IMR-90 (cell line): ENCODE measurements at regions not wholly inside any gene's neighbourhood (a gene's known extent, or its start where the extent isn't known, plus 50 kb on each side); places are given as distances from the start of the nearest gene placed in this dataset.

ENCODE experiments used
- ATAC-seq: fragments of 200-7000 bp; cut with Tn5 transposase; 2 replicates; pipeline ENCODE4 v1.9.1; 2020; ENCODE audit warnings: low read depth, mild to moderate bottlenecking, moderate library complexity
- BruUV-seq: library from RNA; stranded (reverse); fragments of 400-500 nt; replicated peaks from 2 replicates; lab custom pipeline; 2021; lab: Mats Ljungman, UMichigan
- CTCF ChIA-PET: fragments of 300-600 bp; formaldehyde crosslinking; extraction: SDS; loops from one replicate; lab custom pipeline; 2021; ENCODE audit warnings: antibody characterized with exemption; lab: Yijun Ruan, JAX
- POLR2A ChIA-PET: fragments of 300-600 bp; sonication (Branson Sonifier 250); formaldehyde crosslinking; loops from one replicate; lab custom pipeline; 2022; ENCODE audit warnings: antibody characterized with exemption; ENCODE audit not compliant: unreplicated experiment; lab: Charles Lee
- DNase-seq: peaks from one replicate; pipeline ENCODE4 v3.0.0; 2013
- H2AFZ ChIP-seq: replicated peaks from 2 replicates; pipeline ENCODE3; 2013; ENCODE audit warnings: low read length, mild to moderate bottlenecking; ENCODE audit not compliant: poor library complexity
- H2AK5ac ChIP-seq: 2 replicates; pipeline ENCODE4 v1.6.1; 2013; ENCODE audit warnings: low read depth, low read length, inconsistent platforms
- H2AK9ac ChIP-seq: replicated peaks from 2 replicates; pipeline ENCODE3; 2013; ENCODE audit warnings: mild to moderate bottlenecking, low read depth, low read length, moderate library complexity; ENCODE audit not compliant: poor library complexity
- H2BK120ac ChIP-seq: 2 replicates; pipeline ENCODE4 v1.6.1; 2013; ENCODE audit warnings: low read depth, low read length, inconsistent platforms
- H2BK15ac ChIP-seq: 3 replicates; pipeline ENCODE4 v1.6.1; 2013; ENCODE audit warnings: low read depth, low read length, inconsistent platforms
- H2BK20ac ChIP-seq: 2 replicates; pipeline ENCODE4 v1.6.1; 2013; ENCODE audit warnings: low read depth, mild to moderate bottlenecking, inconsistent platforms, low read length, moderate library complexity
- H2BK5ac ChIP-seq: 2 replicates; pipeline ENCODE4 v1.6.1; 2013; ENCODE audit warnings: mild to moderate bottlenecking, low read depth, low read length, inconsistent platforms; ENCODE audit not compliant: poor library complexity, severe bottlenecking
- H3K14ac ChIP-seq: replicated peaks from 2 replicates; pipeline ENCODE4 v1.6.1; 2013; ENCODE audit warnings: low read depth, low read length, inconsistent platforms
- H3K18ac ChIP-seq: 2 replicates; pipeline ENCODE4 v1.6.1; 2013; ENCODE audit warnings: low read depth, low read length, control low read depth
- H3K23ac ChIP-seq: 2 replicates; pipeline ENCODE4 v1.6.1; 2013; ENCODE audit warnings: low read depth, low read length, inconsistent platforms
- H3K27ac ChIP-seq: 2 replicates; pipeline ENCODE4 v1.5.1; 2013; ENCODE audit warnings: mild to moderate bottlenecking, control low read depth, low read length; ENCODE audit not compliant: insufficient read depth
- H3K27me3 ChIP-seq: 2 replicates; pipeline ENCODE4 v1.6.1; 2013; ENCODE audit warnings: low read length; ENCODE audit not compliant: control insufficient read depth, insufficient read depth
- H3K36me3 ChIP-seq: 2 replicates; pipeline ENCODE4 v1.6.1; 2013; ENCODE audit warnings: low read length, mixed read lengths; ENCODE audit not compliant: control insufficient read depth, insufficient read depth
- H3K4ac ChIP-seq: 2 replicates; pipeline ENCODE4 v1.6.1; 2013; ENCODE audit warnings: low read depth, low read length, inconsistent platforms
- H3K4me1 ChIP-seq: 2 replicates; pipeline ENCODE4 v1.6.1; 2013; ENCODE audit warnings: low read length, mixed read lengths; ENCODE audit not compliant: control insufficient read depth, insufficient read depth
- H3K4me2 ChIP-seq: 2 replicates; pipeline ENCODE4 v1.6.1; 2013; ENCODE audit warnings: low read depth, mild to moderate bottlenecking, control low read depth, low read length, moderate library complexity
- H3K4me3 ChIP-seq: 2 replicates; pipeline ENCODE4 v1.5.1; 2013; ENCODE audit warnings: low read depth, mild to moderate bottlenecking, control low read depth, low read length, moderate library complexity; ENCODE audit not compliant: insufficient read depth
- H3K56ac ChIP-seq: 2 replicates; pipeline ENCODE4 v1.6.1; 2013; ENCODE audit warnings: low read length, inconsistent platforms; ENCODE audit not compliant: insufficient read depth; ENCODE audit errors: extremely low read depth
- H3K79me1 ChIP-seq, 2 experiments: 2 replicates each; pipeline ENCODE4 v1.6.1; 2013; ENCODE audit warnings: low read length in 2 of 2, inconsistent platforms in 1 of 2, low read depth in 1 of 2
- H3K9ac ChIP-seq: 2 replicates; pipeline ENCODE4 v1.6.1; 2013; ENCODE audit warnings: low read depth, low read length, control low read depth
- H3K9me1 ChIP-seq: 2 replicates; pipeline ENCODE4 v1.6.1; 2013; ENCODE audit warnings: low read length, inconsistent platforms; ENCODE audit not compliant: insufficient read depth
- H3K9me3 ChIP-seq: 2 replicates; pipeline ENCODE4 v1.6.1; 2013; ENCODE audit warnings: low read length; ENCODE audit not compliant: control insufficient read depth, insufficient read depth
- H4K20me1 ChIP-seq: 2 replicates; pipeline ENCODE4 v1.6.1; 2013; ENCODE audit warnings: low read length, inconsistent platforms; ENCODE audit not compliant: insufficient read depth
- H4K5ac ChIP-seq: 2 replicates; pipeline ENCODE4 v1.6.1; 2013; ENCODE audit warnings: mild to moderate bottlenecking, low read depth, low read length, control low read depth
- H4K8ac ChIP-seq, 2 experiments: 2 replicates each; pipeline ENCODE4 v1.6.1; 2013; ENCODE audit warnings: low read depth in 2 of 2, low read length in 2 of 2, control low read depth in 1 of 2, inconsistent platforms in 1 of 2
- H4K91ac ChIP-seq: 2 replicates; pipeline ENCODE4 v1.6.1; 2013; ENCODE audit warnings: low read depth, low read length, inconsistent platforms; ENCODE audit not compliant: insufficient read depth
- BHLHE40 ChIP-seq: fragments of 150-350 bp; IDR thresholded peaks from 2 replicates; pipeline ENCODE4 v1.6.1; 2016; ENCODE audit warnings: mild to moderate bottlenecking, low read depth, low read length
- CEBPB ChIP-seq: IDR thresholded peaks from 2 replicates; pipeline ENCODE4 v1.6.1; 2012; ENCODE audit warnings: low read depth, low read length, improper control_type of control experiment
- CHD1 ChIP-seq: IDR thresholded peaks from 2 replicates; pipeline ENCODE4 v1.6.1; 2012; ENCODE audit warnings: low read depth, low read length, improper control_type of control experiment
- CTCF ChIP-seq: conservative IDR thresholded peaks from 2 replicates; pipeline ENCODE4 v1.5.1; 2012; ENCODE audit warnings: mild to moderate bottlenecking, low read depth, low read length, improper control_type of control experiment
- ELK1 ChIP-seq: fragments of 150-350 bp; IDR thresholded peaks from 2 replicates; pipeline ENCODE4 v1.6.1; 2016; ENCODE audit warnings: low read depth, mild to moderate bottlenecking, low read length, moderate library complexity, borderline replicate concordance
- FOS ChIP-seq: fragments of 150-350 bp; IDR thresholded peaks from 2 replicates; pipeline ENCODE4 v1.6.1; 2016; ENCODE audit warnings: low read depth, low read length
- MAFK ChIP-seq: IDR thresholded peaks from 2 replicates; pipeline ENCODE4 v1.6.1; 2012; ENCODE audit warnings: low read depth, low read length, improper control_type of control experiment
- MAZ ChIP-seq: IDR thresholded peaks from 2 replicates; pipeline ENCODE4 v1.6.1; 2012; ENCODE audit warnings: low read depth, mild to moderate bottlenecking, low read length, improper control_type of control experiment, moderate library complexity, borderline replicate concordance
- MXI1 ChIP-seq: IDR thresholded peaks from 2 replicates; pipeline ENCODE4 v1.6.1; 2012; ENCODE audit warnings: low read depth, mild to moderate bottlenecking, low read length, moderate library complexity, borderline replicate concordance
- NFE2L2 ChIP-seq: fragments of 150-350 bp; IDR thresholded peaks from 2 replicates; pipeline ENCODE4 v1.6.1; 2016; ENCODE audit warnings: low read depth, mild to moderate bottlenecking, low read length
- POLR2A ChIP-seq: IDR thresholded peaks from 2 replicates; pipeline ENCODE4 v1.6.1; 2012; ENCODE audit warnings: mild to moderate bottlenecking, low read depth, low read length
- RAD21 ChIP-seq: IDR thresholded peaks from 2 replicates; pipeline ENCODE4 v1.6.1; 2012; ENCODE audit warnings: low read length, improper control_type of control experiment
- RCOR1 ChIP-seq: IDR thresholded peaks from 2 replicates; pipeline ENCODE4 v1.6.1; 2012; ENCODE audit warnings: mild to moderate bottlenecking, low read length, improper control_type of control experiment; ENCODE audit not compliant: insufficient replicate concordance
- RFX5 ChIP-seq: IDR thresholded peaks from 2 replicates; pipeline ENCODE4 v1.8.0; 2012; ENCODE audit warnings: low read depth, mild to moderate bottlenecking, low read length, moderate library complexity
- SMC3 ChIP-seq: fragments of 150-350 bp; IDR thresholded peaks from 2 replicates; pipeline ENCODE4 v1.6.1; 2016; ENCODE audit warnings: low read depth, mild to moderate bottlenecking, antibody characterized with exemption, low read length, moderate library complexity
- USF2 ChIP-seq: fragments of 150-350 bp; IDR thresholded peaks from 2 replicates; pipeline ENCODE4 v1.6.1; 2017; ENCODE audit warnings: mild to moderate bottlenecking, antibody characterized with exemption, low read length, low read depth
- WGBS, 2 experiments: methylation state at CpG; one replicate each; pipeline versions ENCODE4 v1.1.5 to v1.1.7; 2013; ENCODE audit warnings: missing lambda C conversion rate in 2 of 2; ENCODE audit not compliant: insufficient read length in 1 of 2; ENCODE audit errors: extremely low coverage in 2 of 2; 5-methylcytosine and 5-hydroxymethylcytosine counted together
- dilution Hi-C: fragments of 300-500 bp; cut with HindIII; formaldehyde crosslinking; loops from one replicate; pipeline ENCODE4 v1.14.3; 2018; ENCODE audit warnings: low sequenced_read_pairs; ENCODE audit not compliant: unreplicated experiment
- in situ Hi-C: fragments of 300-500 bp; cut with MboI; formaldehyde crosslinking; loops from 3 replicates; pipeline ENCODE4 v1.14.3; 2019; ENCODE audit warnings: low sequenced_read_pairs, inconsistent platforms, mixed read lengths
- intact Hi-C: fragments of 100-400 bp; cut with micrococcal nuclease; formaldehyde crosslinking; loops from 2 replicates; pipeline ENCODE4 v1.10.0; 2022

GRCh38 chr11:93904716-93905115, 54.3 kb upstream of the VSTM5 start:
- Histone ChIP-seq H4K20me1 (no peaks in the 10 kb centered on the region), H3K27me3 (no peaks in the 10 kb centered on the region), H2BK20ac (no peak overlapping the region), H4K5ac (no peak overlapping the region), H3K23ac (no peak overlapping the region), H4K91ac (no peak overlapping the region), H2BK5ac (no peak overlapping the region), H3K4me1 (peaks cover 9% of the 10 kb centered on the region), H3K9me3 (no peaks in the 10 kb centered on the region), H2AK9ac (no peak overlapping the region), H3K9ac (no peak overlapping the region), H3K27ac (no peak overlapping the region), H3K4me2 (no peak overlapping the region), H3K56ac (no peak overlapping the region), H4K8ac (no peak overlapping the region), H3K9me1 (peaks cover 13% of the 10 kb centered on the region), H3K18ac (no peak overlapping the region), H3K36me3 (no peaks in the 10 kb centered on the region), H3K4me3 (no peak overlapping the region), H2BK120ac (no peak overlapping the region), H3K14ac (no peak overlapping the region), H2BK15ac (no peak overlapping the region), H2AK5ac (no peak overlapping the region), H2AFZ (no peak overlapping the region), H3K79me1 (no peaks in the 10 kb centered on the region), H3K4ac (no peak overlapping the region)
- intact Hi-C loops, result loop anchor here (5.0 kb wide), 1 partner anchor 278 kb away; no protein-coding TSS in a partner anchor
- DNase-seq, result no peak
- ChIA-PET POLR2A (no interaction called here), CTCF (interaction anchor here (1.8 kb wide), 1 partner anchor 9 kb away, joined by 12 read pairs; no protein-coding TSS in a partner anchor)
- TF ChIP-seq MXI1 (no peak), CHD1 (no peak), FOS (no peak), NFE2L2 (no peak), RAD21 (no peak), POLR2A (no peak), MAFK (no peak), SMC3 (no peak), BHLHE40 (no peak), RFX5 (no peak), USF2 (no peak), RCOR1 (no peak), CTCF (no peak), ELK1 (no peak), MAZ (no peak), CEBPB (no peak)
- ATAC-seq, result no peak
- no CpG with 5 or more reads among the region's 2 CpGs for WGBS, 2 experiments
- BruUV-seq, result no TSS peak
- dilution Hi-C loops, result no loop called here
- in situ Hi-C loops, result no loop called here
